Spleen (tissue), 11 donors: ENCODE measurements at regions not wholly inside any gene's neighbourhood (a gene's known extent, or its start where the extent isn't known, plus 50 kb on each side); places are given as distances from the start of the nearest gene placed in this dataset.

Experiments
- DNase-seq: peaks from one replicate; pipeline ENCODE4 v3.0.0-alpha.2; 2020
- H3K27ac ChIP-seq, 8 donors: fragments of 200-600 bp; sonication (generic) in 7 of 8; 1 replicate in 4 of 8; 2 replicates in 4 of 8; pipeline versions ENCODE4 v1.5.0 to v1.8.0; 2016 to 2021; ENCODE audit warnings: inconsistent platforms in 4 of 8, mild to moderate bottlenecking in 4 of 8, moderate library complexity in 1 of 8
- H3K27me3 ChIP-seq, 7 donors: fragments of 200-600 bp; sonication (generic) in 6 of 7; replicated peaks in 1 of 7; 1 replicate in 4 of 7; 2 replicates in 3 of 7; pipeline versions ENCODE4 v1.5.0 to v1.8.0; 2016 to 2021; ENCODE audit warnings: inconsistent platforms in 3 of 7, mild to moderate bottlenecking in 1 of 7
- H3K36me3 ChIP-seq, 6 donors: fragments of 200-600 bp; sonication (generic) in 5 of 6; 1 replicate in 4 of 6; 2 replicates in 2 of 6; pipeline versions ENCODE4 v1.5.0 to v1.8.0; 2016 to 2021; ENCODE audit warnings: inconsistent platforms in 2 of 6
- H3K4me1 ChIP-seq, 6 donors: fragments of 200-600 bp; sonication (generic) in 5 of 6; 1 replicate in 3 of 6; 2 replicates in 3 of 6; pipeline versions ENCODE4 v1.5.0 to v1.8.0; 2016 to 2021; ENCODE audit warnings: inconsistent platforms in 3 of 6
- H3K4me3 ChIP-seq, 8 donors: fragments of 200-600 bp; sonication (generic) in 7 of 8; 1 replicate in 4 of 8; 2 replicates in 4 of 8; pipeline versions ENCODE4 v1.5.0 to v1.8.0; 2016 to 2021; ENCODE audit warnings: inconsistent platforms in 4 of 8, mild to moderate bottlenecking in 4 of 8, moderate library complexity in 2 of 8
- H3K9me3 ChIP-seq, 8 donors: fragments of 200-600 bp; sonication (generic) in 7 of 8; 1 replicate in 4 of 8; 2 replicates in 4 of 8; pipeline versions ENCODE4 v1.5.0 to v1.8.0; 2016 to 2021; ENCODE audit warnings: inconsistent platforms in 4 of 8
- CTCF ChIP-seq, 11 experiments: fragments of 200-600 bp in 7 of 11; fragments of 450-650 bp in 4 of 11; sonication (generic) in 4 of 11; IDR thresholded peaks in 8 of 11; conservative IDR thresholded peaks in 3 of 11; 1 replicate in 7 of 11; 2 replicates in 4 of 11; pipeline versions ENCODE4 v1.4.0 to v1.8.0; 2016 to 2021; ENCODE audit warnings: antibody characterized with exemption in 11 of 11, inconsistent platforms in 4 of 11, mild to moderate bottlenecking in 1 of 11
- POLR2A ChIP-seq, 3 donors: fragments of 450-650 bp; IDR thresholded peaks; one replicate each; pipeline ENCODE4 v1.5.1; 2017; ENCODE audit warnings: antibody characterized with exemption in 3 of 3, mild to moderate bottlenecking in 1 of 3
- POLR2AphosphoS5 ChIP-seq, 3 donors: sonication (generic); formaldehyde crosslinking; IDR thresholded peaks; one replicate each; pipeline ENCODE4 v1.5.1; 2017; ENCODE audit warnings: antibody characterized with exemption in 3 of 3
- WGBS, 5 donors: extraction: QIAGEN DNeasy Blood & Tissue Kit in 3 of 5; methylation state at CpG; one replicate each; pipeline versions ENCODE4 v1.1.5 to v1.1.7; 2013 to 2018; 5-methylcytosine and 5-hydroxymethylcytosine counted together
- intact Hi-C: fragments of 100-400 bp; cut with DNase I; formaldehyde crosslinking; loops from one replicate; pipeline ENCODE4 v1.15.0; 2023; ENCODE audit warnings: low total_unique reads
- donor health status: healthy with polysubstance abuse.
- donor health status: DM: no; HTN: no; CAD: no; lungs with moderate emphysema.
- donor health status: DM: no; HTN: no; CAD: no.
- donor health status: Bipolar disorder and iron deficiency.
- donor health status: healthy.
- donor health status: DM: no; HTN: no; CAD: no.
- donor health status: DM: yes; HTN: yes; CAD: no.

GRCh38 chr2:18986046-18986445 lies 372.4 kb downstream of the OSR1 start:
- no peak for DNase-seq
- H3K36me3 ChIP-seq, result no peaks in the 10 kb centered on the region
- no peaks in the 10 kb centered on the region for H3K27me3 ChIP-seq
- H3K27ac ChIP-seq, result no peak overlapping the region
- H3K9me3 ChIP-seq, result no peaks in the 10 kb centered on the region
- H3K4me3 ChIP-seq, result no peak overlapping the region
- intact Hi-C loops, result no loop called here
- no peaks in the 10 kb centered on the region for H3K4me1 ChIP-seq
- TF ChIP-seq POLR2A (IDR thresholded peaks at IDR 0.05), result no peak
- TF ChIP-seq CTCF (IDR thresholded peaks at IDR 0.05 in 8 of 11, conservative IDR thresholded peaks at IDR 0.05 in 3 of 11), result no peak
- no peak for TF ChIP-seq POLR2AphosphoS5 (IDR thresholded peaks at IDR 0.05)

GRCh38 chr2:18980786-18981430 lies 377.5 kb downstream of the OSR1 start:
- H3K4me3 ChIP-seq, result no peak overlapping the region
- TF ChIP-seq CTCF (IDR thresholded peaks at IDR 0.05 in 8 of 11, conservative IDR thresholded peaks at IDR 0.05 in 3 of 11) (no peak), POLR2AphosphoS5 (IDR thresholded peaks at IDR 0.05) (no peak), POLR2A (IDR thresholded peaks at IDR 0.05) (no peak)
- no peak overlapping the region for H3K27ac ChIP-seq
- DNase-seq, result no peak
- H3K27me3 ChIP-seq, result no peaks in the 10 kb centered on the region
- intact Hi-C loops, result no loop called here
- H3K9me3 ChIP-seq, result no peaks in the 10 kb centered on the region
- H3K36me3 ChIP-seq, result no peaks in the 10 kb centered on the region
- WGBS, 5 donors, result 77 to 84% (median 81%) methylated on average over 6 of the region's 6 CpGs
- H3K4me1 ChIP-seq, result peaks cover 0 to 8% (median 3%) of the 10 kb centered on the region in 6 donors

- intact Hi-C loops, result no loop called here
- no peak for DNase-seq
- WGBS, 5 donors, result 69 to 81% (median 73%) methylated on average over 5 of the region's 5 CpGs
- TF ChIP-seq CTCF (IDR thresholded peaks at IDR 0.05 in 8 of 11, conservative IDR thresholded peaks at IDR 0.05 in 3 of 11) (no peak), POLR2A (IDR thresholded peaks at IDR 0.05) (no peak), POLR2AphosphoS5 (IDR thresholded peaks at IDR 0.05) (no peak)
- H3K4me1 ChIP-seq, result peaks cover 0 to 10% (median 3%) of the 10 kb centered on the region in 6 donors
- no peak overlapping the region for H3K4me3 ChIP-seq
- no peaks in the 10 kb centered on the region for H3K9me3 ChIP-seq
- no peaks in the 10 kb centered on the region for H3K27me3 ChIP-seq
- H3K27ac ChIP-seq, result no peak overlapping the region
- no peaks in the 10 kb centered on the region for H3K36me3 ChIP-seq
These were observed 378.2 kb downstream of the OSR1 start for GRCh38 chr2:18980104-18980785.

GRCh38 chr2:18977409-18977808 lies 381.0 kb downstream of the OSR1 start:
- no peaks in the 10 kb centered on the region for H3K36me3 ChIP-seq
- WGBS, 5 donors, result 72 to 88% (median 84%) methylated on average over 3 of the region's 3 CpGs
- no peaks in the 10 kb centered on the region for H3K27me3 ChIP-seq
- DNase-seq, result no peak
- peaks cover 0 to 10% (median 3%) of the 10 kb centered on the region in 6 donors for H3K4me1 ChIP-seq
- no peaks in the 10 kb centered on the region for H3K9me3 ChIP-seq
- H3K27ac ChIP-seq, result no peak overlapping the region
- intact Hi-C loops, result no loop called here
- H3K4me3 ChIP-seq, result no peak overlapping the region
- TF ChIP-seq POLR2A (IDR thresholded peaks at IDR 0.05), result no peak
- TF ChIP-seq POLR2AphosphoS5 (IDR thresholded peaks at IDR 0.05), result no peak
- no peak for TF ChIP-seq CTCF (IDR thresholded peaks at IDR 0.05 in 8 of 11, conservative IDR thresholded peaks at IDR 0.05 in 3 of 11)
